ENCODE measurements at regions not wholly inside any gene's neighbourhood (a gene's known extent, or its start where the extent isn't known, plus 50 kb on each side); places are given as distances from the start of the nearest gene placed in this dataset.

- no peak for TF ChIP-seq CTCF (IDR thresholded peaks at IDR 0.05)
- no peak for TF ChIP-seq POLR2A (IDR thresholded peaks at IDR 0.05)
Observed at GRCh38 chr14:49966304-49966809, 73.5 kb downstream of the ARF6 start.

Data from lower leg skin (tissue), 3 donors.